GM12878 (cell line): ENCODE measurements at regions not wholly inside any gene's neighbourhood (a gene's known extent, or its start where the extent isn't known, plus 50 kb on each side); places are given as distances from the start of the nearest gene placed in this dataset.
"Not testable (repeated sequence)": the region's sequence is repeated elsewhere in the genome, so short reads cannot be mapped to it uniquely, and the experiment has no call there.

Experiments used
- ATAC-seq: fragments of 200-7000 bp; cut with Tn5 transposase; 3 replicates; pipeline ENCODE4 v1.9.1; 2020; ENCODE audit warnings: mild to moderate bottlenecking, moderate library complexity
- BruUV-seq: library from RNA; stranded (reverse); fragments of 400-500 nt; replicated peaks from 2 replicates; lab custom pipeline; 2021; lab: Mats Ljungman, UMichigan
- CTCF ChIA-PET: fragments of 300-600 bp; sonication (Branson Sonifier 250); formaldehyde crosslinking; extraction: SDS; loops from one replicate; lab custom pipeline; 2021; ENCODE audit warnings: inconsistent platforms; lab: Yijun Ruan, JAX
- POLR2A ChIA-PET: fragments of 350-600 bp; formaldehyde crosslinking; extraction: SDS; loops from one replicate; lab custom pipeline; 2021; ENCODE audit warnings: inconsistent platforms; lab: Charles Lee
- RAD21 ChIA-PET: fragments of 300-600 bp; sonication (Branson Sonifier 250); formaldehyde crosslinking; loops from one replicate; lab custom pipeline; 2023; ENCODE audit warnings: antibody characterized with exemption; ENCODE audit not compliant: unreplicated experiment; lab: Charles Lee
- SMC1A ChIA-PET: fragments of 300-600 bp; sonication (Branson Sonifier 250); formaldehyde crosslinking; loops from one replicate; lab custom pipeline; 2023; ENCODE audit not compliant: unreplicated experiment, uncharacterized antibody; lab: Charles Lee
- DNase-seq: peaks from one replicate; pipeline ENCODE4 v3.0.0-alpha.2; 2011; ENCODE audit warnings: low read depth, low spot score
- FAIRE-seq: peaks from 3 replicates; lab custom pipeline; 2011; peaks lifted over from hg19 to GRCh38; lab: Jason Lieb, UNC
- H2AFZ ChIP-seq: 2 replicates; pipeline ENCODE4 v1.6.0; 2011; ENCODE audit warnings: low read depth, low read length, control low read depth; ENCODE audit not compliant: control insufficient read depth
- H3K27ac ChIP-seq: 2 replicates; pipeline ENCODE4 v1.5.1; 2011; ENCODE audit warnings: control low read depth; ENCODE audit not compliant: control insufficient read depth, insufficient read depth
- H3K27me3 ChIP-seq, 2 experiments: replicated peaks in 1 of 2; 2 replicates each; pipeline versions ENCODE4 v1.6.0 to v1.6.1; 2011; ENCODE audit warnings: low read length in 1 of 2; ENCODE audit not compliant: control insufficient read depth in 2 of 2, insufficient read depth in 2 of 2
- H3K36me3 ChIP-seq, 2 experiments: 2 replicates each; pipeline ENCODE4 v1.5.1; 2011; ENCODE audit warnings: low read length in 1 of 2; ENCODE audit not compliant: control insufficient read depth in 2 of 2, insufficient read depth in 2 of 2
- H3K4me1 ChIP-seq: 2 replicates; pipeline ENCODE4 v1.6.1; 2011; ENCODE audit warnings: mild to moderate bottlenecking, low read length, moderate library complexity, mixed read lengths; ENCODE audit not compliant: control insufficient read depth, insufficient read depth
- H3K4me2 ChIP-seq: 2 replicates; pipeline ENCODE4 v1.6.0; 2011; ENCODE audit warnings: control low read depth; ENCODE audit not compliant: control insufficient read depth, insufficient read depth
- H3K4me3 ChIP-seq: fragments of 200-600 bp; sonication (generic); 2 replicates; pipeline ENCODE4 v1.5.1; 2016
- H3K79me2 ChIP-seq: 2 replicates; pipeline ENCODE4 v1.6.0; 2011; ENCODE audit warnings: low read length; ENCODE audit not compliant: control insufficient read depth, insufficient read depth
- H3K9ac ChIP-seq: 2 replicates; pipeline ENCODE4 v1.8.0; 2011; ENCODE audit warnings: low read length, control low read depth, mixed read lengths; ENCODE audit not compliant: control insufficient read depth, insufficient read depth
- H3K9me3 ChIP-seq: replicated peaks from 3 replicates; pipeline ENCODE4 v1.5.1; 2011; ENCODE audit warnings: mild to moderate bottlenecking, low read length; ENCODE audit not compliant: control insufficient read depth, insufficient read depth
- H4K20me1 ChIP-seq: 2 replicates; pipeline ENCODE4 v1.6.0; 2011; ENCODE audit not compliant: control insufficient read depth, insufficient read depth
- BCL11A ChIP-seq: IDR thresholded peaks from 2 replicates; pipeline ENCODE4 v1.6.1; 2011; ENCODE audit warnings: low read depth, low read length
- CBFB ChIP-seq: IDR thresholded peaks from 2 replicates; pipeline ENCODE4 v1.6.1; 2016; ENCODE audit warnings: antibody characterized with exemption, low read depth
- FOS ChIP-seq: IDR thresholded peaks from 3 replicates; pipeline ENCODE4 v1.6.1; 2011; ENCODE audit warnings: borderline replicate concordance; ENCODE audit not compliant: insufficient read length; ENCODE audit errors: extremely low read depth
- PBX3 ChIP-seq: IDR thresholded peaks from 2 replicates; pipeline ENCODE4 v1.6.1; 2011; ENCODE audit warnings: mild to moderate bottlenecking, low read depth, low read length, moderate library complexity; ENCODE audit not compliant: insufficient replicate concordance
- RAD51 ChIP-seq: fragments of 450-650 bp; IDR thresholded peaks from 2 replicates; pipeline ENCODE4 v1.6.1; 2016; ENCODE audit warnings: moderate library complexity, mild to moderate bottlenecking, inconsistent platforms
- SMARCA5 ChIP-seq: fragments of 450-650 bp; IDR thresholded peaks from 2 replicates; pipeline ENCODE4 v1.6.1; 2017; ENCODE audit warnings: mild to moderate bottlenecking
- SP1 ChIP-seq: IDR thresholded peaks from one replicate; pipeline ENCODE4 v1.6.1; 2011; ENCODE audit warnings: low read depth, low read length
- WGBS: methylation state at CpG from one replicate; pipeline ENCODE4 v1.1.6; 2016; ENCODE audit warnings: low lambda C conversion rate; ENCODE audit not compliant: insufficient replicate concordance, insufficient coverage; ENCODE audit errors: missing lambda C conversion rate; 5-methylcytosine and 5-hydroxymethylcytosine counted together
- in situ Hi-C: fragments of 300-500 bp; cut with MboI; formaldehyde crosslinking; loops from 9 replicates; pipeline ENCODE4 v1.14.3; 2018; ENCODE audit warnings: mixed read lengths
- intact Hi-C: fragments of 100-400 bp; cut with micrococcal nuclease; formaldehyde crosslinking; loops from one replicate; pipeline ENCODE4 v1.14.2; 2022; ENCODE audit not compliant: unreplicated experiment

DNA sequence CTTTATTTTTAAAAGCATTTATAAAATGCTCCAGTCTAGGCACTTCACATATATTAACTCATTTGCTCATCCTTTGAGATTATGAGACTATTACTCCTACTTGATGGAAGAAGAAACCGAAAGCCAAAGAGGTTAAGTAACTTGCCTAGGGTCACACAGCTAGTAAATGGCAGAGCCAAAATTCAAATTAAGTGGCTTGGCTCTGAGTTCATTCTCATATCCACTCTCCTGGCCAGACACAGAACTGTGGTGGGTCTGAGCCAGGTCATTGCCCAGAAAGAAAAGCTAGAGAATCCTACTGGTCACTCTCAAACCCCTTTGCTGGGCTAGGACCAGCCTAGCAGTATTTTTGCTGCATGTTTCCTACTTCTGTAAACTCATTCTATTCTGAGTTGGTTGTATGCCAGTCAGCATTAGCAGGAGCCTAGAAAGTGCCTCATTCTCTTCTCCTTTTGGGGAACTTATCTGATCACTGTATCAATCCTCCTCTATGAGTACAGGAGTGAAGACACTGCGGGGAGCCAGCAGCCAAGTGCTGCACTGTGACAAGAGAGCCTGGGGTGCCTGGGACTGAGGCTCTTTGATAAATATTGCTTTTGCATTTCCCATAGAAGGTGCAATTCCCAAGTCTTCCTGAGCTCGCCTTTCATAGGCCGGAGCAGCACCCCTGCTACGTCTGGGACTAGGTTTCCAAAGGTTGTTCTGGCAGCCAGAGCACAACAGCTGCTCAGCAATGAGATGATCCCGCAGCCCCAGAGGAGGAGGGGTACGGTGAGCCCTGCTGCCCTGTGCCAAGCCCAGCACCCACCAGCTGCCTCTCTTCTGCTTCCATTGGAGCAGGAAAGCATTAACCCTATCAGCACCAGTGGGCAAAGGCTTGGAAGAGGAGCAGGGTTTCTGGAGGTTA, 728.3 kb downstream of the MAFB start:
- POLR2A ChIA-PET: no interaction called here

GRCh38 chr20:39957911-39958310, 731.1 kb downstream of the MAFB start:
- POLR2A ChIA-PET, H3K79me2 ChIP-seq, H3K4me3 ChIP-seq, H3K4me2 ChIP-seq, H3K27me3 ChIP-seq, BruUV-seq, DNase-seq, H3K27ac ChIP-seq, H4K20me1 ChIP-seq, ATAC-seq, H2AFZ ChIP-seq, SMC1A ChIA-PET, CTCF ChIA-PET, intact Hi-C loops, H3K36me3 ChIP-seq, H3K4me1 ChIP-seq, RAD21 ChIA-PET, H3K9me3 ChIP-seq, H3K9ac ChIP-seq, FAIRE-seq, in situ Hi-C loops: not testable (repeated sequence)
- 23% methylated on average over 3 of the region's 3 CpGs for WGBS

More for the DNA sequence above, 728.3 kb downstream of the MAFB start:
- H3K4me1 ChIP-seq: no peaks in the 10 kb centered on the region
- DNase-seq (no peak), FAIRE-seq (no peak)
- in situ Hi-C loops: no loop called here
- H4K20me1 ChIP-seq: no peaks in the 10 kb centered on the region
- no TSS peak for BruUV-seq
- CTCF ChIA-PET: no interaction called here
- no peak overlapping the region for H2AFZ ChIP-seq
- no peaks in the 10 kb centered on the region for H3K36me3 ChIP-seq
- H3K79me2 ChIP-seq: no peaks in the 10 kb centered on the region
- H3K9ac ChIP-seq: no peak overlapping the region
- intact Hi-C loops: no loop called here
- TF ChIP-seq PBX3: no peak
- no peak for TF ChIP-seq CBFB
- no peak for TF ChIP-seq SMARCA5
- TF ChIP-seq BCL11A: no peak
- TF ChIP-seq RAD51: no peak
- no peak for TF ChIP-seq SP1
- no peak for TF ChIP-seq FOS
- TF ChIP-seq, all 136 proteins: peak for 0
- Histone ChIP-seq H3K4me3 (no peak overlapping the region), H3K9me3 (no peaks in the 10 kb centered on the region), H3K27ac (no peak overlapping the region), H3K4me2 (no peak overlapping the region), H3K27me3 (no peaks in the 10 kb centered on the region)
- ATAC-seq: no peak
- RAD21 ChIA-PET: no interaction called here
- WGBS: 8% methylated on average over 7 of the region's 7 CpGs
- SMC1A ChIA-PET: interaction anchor here (0.9 kb wide), 1 partner anchor 11 kb away, joined by 3 read pairs; no protein-coding TSS in a partner anchor
